NOMO-1 treated with dmso at 0.1 percent for 144 hours (cell line): ENCODE measurements at regions not wholly inside any gene's neighbourhood (a gene's known extent, or its start where the extent isn't known, plus 50 kb on each side); places are given as distances from the start of the nearest gene placed in this dataset.
A peak's percentile ranks its signal among the peaks of the same experiment; 100 is the strongest.

Experiments
- DNase-seq: peaks from one replicate; lab custom pipeline; 2025; ENCODE audit not compliant: unreplicated experiment; lab: John Stamatoyannopoulos, UW

DNA sequence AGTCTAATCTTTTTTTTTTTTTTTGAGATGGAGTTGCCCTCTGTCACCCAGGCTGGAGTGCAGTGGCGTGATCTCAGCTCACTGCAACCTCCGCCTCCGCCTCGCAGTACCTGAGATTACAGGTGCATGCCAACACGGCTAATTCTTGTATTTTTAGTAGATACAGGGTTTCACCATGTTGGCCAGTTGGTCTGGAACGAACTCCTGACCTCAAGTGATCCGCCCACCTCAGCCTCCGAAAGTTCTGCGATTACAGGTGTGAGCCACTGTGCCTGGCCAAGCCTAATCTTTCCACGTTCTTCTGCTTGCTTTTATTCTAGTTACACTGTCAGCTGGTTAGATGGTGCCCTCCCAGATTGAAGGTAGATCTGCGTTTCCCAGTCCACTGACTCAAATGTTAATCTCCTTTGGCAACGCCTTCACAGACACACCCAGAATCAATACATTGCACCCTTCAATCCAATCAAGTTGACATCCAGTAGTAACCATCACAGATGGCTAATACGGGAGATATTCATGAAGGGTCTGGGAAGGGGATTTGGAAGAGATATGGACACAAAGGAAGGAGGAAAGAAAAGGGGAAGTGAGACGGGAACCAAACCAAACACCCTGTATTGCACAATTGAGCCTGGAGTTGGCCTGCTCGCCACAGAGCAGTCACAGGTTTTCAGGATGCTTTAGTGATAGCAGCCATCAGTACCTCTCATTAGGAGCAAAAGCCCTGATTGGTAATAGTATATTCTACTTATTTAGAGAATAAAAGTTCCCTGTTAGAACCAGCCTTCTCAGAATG is 229.8 kb downstream of the PIK3C3 start:
- peak; percentile 2 for DNase-seq

DNA sequence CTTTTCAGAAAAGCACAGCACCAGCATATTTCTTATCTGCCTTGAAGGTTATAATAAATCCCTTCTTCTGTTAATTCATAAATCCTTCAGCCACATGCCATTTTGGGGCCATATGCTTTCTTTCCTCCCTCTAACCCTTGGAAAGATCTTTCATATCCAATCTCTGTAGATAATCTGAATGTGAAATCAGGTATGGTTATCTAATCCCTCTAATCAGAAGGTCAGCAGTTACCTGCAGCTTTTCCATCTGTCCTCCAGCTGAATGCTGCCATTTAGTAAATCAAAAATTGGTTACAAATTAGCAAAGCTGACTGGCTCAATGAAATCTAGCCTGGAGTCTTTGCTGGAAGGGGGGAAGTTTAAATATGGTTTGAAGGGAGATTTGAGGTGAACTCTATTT is 230.5 kb downstream of the PIK3C3 start:
- DNase-seq: no peak

DNA sequence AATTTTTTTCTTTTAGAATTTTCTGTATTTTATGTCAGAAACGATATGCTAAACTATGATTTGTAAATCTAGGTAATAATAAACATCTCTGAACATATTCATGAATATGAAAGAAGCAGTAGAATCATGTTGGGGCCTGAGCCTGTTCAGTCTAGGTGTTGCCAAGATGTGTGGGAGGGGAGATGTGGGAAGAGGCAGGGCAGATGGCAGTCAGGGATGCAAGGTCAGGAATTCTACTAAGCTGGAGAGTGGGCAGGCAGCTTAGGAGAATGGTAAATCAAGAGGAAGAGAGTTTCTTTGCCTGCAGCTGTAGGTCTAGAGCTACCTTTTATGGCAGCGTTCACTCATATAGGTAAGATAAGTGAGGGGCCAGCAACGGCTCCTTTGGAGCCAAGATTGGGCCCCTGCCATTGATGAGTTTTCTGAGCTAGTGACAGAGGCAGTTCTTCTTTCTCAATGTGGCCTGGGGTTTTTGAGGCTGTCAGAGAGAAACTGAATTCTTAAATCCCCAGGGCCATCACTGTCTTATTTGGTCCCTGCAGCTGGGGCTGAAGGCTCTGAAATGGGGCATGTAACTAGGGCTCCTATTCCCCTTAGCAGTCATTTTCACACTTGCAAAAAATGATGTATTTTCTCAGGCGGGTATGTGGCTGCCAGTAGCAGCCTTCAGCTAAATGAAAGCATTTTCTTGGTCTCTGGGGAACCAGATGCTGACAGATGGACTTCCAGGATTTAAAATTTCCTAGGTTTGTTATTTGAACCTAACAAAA is 232.8 kb downstream of the PIK3C3 start:
- DNase-seq: no peak

DNA sequence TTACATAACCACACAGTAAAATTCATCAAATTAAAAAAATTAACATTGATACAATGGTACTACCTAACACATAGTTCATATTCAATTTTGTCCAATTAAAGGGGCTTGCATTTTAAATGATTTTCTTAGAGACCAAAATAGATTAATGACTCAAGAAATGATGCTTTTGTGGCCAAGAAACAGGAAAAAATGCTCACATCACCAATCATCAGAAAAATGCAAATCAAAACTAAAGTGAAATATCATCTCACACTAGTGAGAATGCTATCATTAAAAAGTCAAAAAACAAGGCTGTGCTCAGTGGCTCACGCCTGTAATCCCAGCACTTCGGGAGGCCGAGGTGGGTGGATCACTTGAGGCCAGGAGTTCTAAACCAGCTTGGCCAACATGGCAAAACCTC is 235.6 kb downstream of the PIK3C3 start:
- DNase-seq: no peak

DNA sequence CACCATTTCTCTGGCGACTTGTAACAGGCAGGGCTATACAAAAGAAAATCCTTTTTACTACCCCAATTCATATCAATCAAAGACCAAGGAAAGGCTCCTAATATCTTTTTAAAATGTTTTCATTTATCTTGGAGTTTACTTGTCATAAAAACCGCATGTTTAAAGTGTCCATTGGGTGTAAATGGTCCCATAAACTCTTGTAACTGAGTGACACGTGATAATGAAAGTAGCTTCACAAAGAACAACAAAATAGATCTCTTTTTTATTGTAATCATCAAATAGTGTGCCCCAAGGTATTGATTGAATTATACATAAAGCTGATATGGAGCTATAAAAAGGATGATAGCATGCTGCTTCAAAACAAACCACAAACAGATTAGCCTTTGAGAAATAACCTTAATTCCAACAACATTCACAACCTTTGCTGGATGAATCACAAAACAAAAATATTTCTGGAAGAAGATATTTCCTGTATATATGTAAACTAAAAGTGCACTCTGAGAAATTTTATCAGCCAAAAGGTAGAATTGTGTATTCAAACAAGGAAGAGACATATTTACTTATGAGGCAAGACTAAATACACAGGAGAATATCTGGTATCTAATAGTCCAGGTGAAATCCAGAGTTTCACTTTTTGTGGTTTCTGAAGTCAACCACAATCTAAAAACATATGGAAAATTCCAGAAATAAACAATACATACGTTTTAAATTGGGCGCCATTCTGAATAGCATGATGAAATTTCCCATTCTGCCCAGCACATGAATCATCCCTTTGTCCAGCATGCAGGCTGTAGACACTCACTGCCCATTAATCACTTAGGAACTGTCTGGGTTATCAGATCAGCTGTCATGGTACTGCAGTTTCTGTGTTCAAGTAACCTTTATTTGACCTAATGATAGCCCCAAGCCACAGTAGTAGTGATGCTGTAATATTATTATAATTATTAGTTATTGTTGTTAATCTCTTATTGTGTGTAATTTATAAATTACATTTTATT is 237.5 kb downstream of the PIK3C3 start:
- no peak for DNase-seq

DNA sequence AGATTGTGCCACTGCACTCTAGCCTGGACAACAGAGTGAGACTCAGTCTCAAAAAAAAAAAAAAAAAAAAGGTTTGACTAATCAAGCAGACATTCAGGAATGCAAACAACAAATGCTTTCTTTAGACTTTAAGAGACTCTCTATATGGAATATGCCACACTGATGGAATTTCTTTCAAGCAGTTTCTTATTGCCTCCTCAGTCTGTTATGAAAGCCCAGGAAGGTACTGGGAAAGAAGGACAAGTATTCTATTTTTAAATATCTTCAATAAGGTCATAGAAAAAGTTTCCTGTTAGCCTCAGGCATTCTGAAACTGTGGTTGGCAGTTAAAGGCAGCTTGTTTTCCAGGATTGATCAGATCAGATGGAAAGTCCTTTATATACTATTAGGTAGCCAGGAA is 241.6 kb downstream of the PIK3C3 start:
- DNase-seq: no peak

DNA sequence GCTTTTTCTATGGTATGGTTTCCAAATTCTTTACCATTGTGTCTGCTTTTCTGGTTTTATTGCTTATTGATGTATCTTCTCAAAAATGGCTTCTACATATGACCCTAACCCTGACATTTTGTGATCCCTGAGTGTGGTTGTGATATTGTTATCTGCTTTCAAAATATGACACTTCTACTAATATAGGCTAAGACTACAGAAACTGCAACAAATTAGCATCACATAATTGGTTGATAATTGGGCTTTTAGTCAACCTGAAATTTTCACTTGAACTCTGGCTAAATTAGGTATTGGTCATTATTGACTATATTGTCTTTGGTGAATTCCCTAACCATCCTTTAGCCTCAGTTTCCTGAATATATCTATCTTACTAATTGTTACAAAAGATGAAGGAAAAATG is 246.1 kb downstream of the PIK3C3 start:
- no peak for DNase-seq

DNA sequence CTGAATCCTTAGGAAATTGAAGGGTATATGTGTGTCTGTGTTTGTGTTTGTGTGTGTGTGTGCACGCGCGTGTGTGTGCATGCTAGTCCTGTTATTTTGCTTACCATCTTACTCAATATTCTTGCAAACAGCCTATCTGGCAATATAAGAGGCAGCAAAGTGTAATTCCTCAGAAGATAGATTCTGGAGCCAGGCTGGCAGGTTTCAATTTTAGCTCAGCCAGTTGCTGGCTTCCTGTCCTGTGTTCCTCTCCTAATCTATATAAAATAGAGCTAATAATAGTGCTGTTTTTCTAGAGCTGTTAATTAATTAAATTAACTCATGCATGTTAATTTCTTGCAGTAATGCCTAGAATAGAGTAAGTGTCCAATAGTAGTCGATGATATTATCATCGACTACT is 256.2 kb downstream of the PIK3C3 start:
- no peak for DNase-seq

DNA sequence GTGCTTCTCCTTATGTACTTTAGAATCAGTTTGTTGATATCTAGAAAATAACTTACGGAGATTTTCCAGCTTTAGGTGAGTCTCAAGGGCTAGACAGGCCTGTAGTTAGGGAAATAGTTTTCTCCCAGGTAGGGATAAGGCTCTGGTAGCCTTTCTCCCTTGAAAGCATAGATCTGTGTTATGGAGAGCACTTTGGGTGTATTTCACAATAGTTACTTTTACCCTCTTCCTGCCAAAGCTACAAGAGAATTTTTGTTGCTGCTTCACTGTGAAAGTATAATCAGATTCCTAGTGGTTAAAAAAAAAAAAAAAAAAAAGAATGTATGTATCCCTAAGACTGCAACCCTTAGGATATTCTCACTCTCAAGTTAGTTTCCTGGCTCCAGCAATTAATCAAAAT is 267.5 kb downstream of the PIK3C3 start:
- DNase-seq: no peak

DNA sequence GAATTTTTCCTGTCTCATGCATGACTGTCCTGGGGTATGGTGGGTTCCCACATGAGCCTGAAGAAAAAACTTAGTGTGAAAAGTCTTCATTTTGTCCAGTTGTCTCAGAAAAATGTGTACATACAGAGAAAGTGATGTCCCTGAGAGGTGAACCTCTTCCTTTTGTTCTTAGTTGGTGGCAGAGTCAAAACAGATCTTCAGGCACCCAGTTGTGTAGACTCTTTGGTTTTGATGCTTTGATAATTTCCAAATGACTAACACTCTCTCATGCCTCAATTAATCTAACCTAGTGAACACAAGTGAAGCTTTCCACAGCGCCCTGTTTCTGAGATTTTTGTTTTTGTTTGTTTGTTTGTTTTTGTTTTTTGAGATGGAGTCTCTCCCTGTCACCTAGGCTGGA is 273.5 kb downstream of the PIK3C3 start:
- DNase-seq: no peak

DNA sequence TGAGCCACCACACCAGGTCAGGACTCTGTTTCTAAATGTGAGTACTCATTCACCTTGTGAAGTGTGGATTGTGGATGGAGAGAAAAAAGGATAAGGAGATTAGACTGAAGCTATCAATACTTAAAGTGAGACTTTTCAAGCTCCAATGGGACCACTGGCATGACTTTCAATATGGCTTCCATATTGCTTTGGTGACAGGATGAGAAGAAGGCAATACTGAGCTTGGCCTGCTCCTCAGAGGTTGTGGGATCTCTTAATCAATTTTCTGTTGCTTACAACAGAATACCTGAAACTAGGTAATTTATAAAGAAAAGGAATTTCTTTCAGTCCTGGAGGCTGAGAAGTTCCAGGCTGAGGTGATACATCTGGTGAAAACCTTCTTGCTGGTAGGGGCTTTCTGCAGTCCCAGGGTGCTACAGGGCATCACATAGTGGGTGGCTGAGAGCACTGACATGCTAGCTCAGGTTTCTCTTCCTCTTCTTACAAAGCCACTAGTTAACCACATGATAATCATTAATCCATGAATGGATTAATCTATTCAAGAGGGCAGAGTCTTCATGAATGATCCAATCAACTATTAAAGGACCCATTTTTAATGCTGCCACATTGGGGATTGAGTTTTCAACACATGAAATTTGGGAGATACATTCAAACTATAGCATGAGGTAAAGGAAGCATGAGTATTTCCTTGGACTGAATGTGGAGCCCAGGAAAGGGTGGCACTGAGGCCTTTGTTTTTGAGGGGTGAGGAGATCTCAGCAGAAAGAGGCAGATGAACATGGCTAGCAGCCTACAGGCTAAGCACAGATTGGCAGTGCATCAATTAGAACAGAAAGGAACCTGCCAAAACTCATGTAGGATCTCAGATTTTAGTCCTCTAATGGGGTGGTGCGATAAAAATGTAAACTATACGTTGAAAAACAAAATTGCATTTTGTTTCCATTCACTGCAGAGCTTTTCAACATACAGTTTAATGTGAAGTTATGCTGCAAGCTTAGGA is 274.5 kb downstream of the PIK3C3 start:
- no peak for DNase-seq

DNA sequence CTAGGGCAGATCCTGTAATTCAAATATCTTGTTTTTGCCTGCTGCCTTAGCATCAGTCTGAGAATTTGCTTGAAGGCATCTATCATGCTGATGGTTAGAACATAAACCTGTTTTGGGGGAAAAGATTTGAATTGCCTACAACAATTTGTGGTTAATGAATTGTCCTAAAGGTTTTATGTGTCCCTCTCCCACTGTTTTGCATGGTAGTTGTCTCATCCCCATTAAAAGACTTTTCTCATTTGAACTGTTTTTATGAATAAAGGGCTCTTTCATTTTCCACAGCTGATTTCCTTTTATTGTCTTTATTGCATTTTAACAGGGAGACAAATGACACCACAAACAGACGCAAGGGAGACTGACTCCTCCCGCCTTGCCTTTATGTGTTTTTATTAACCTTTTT is 275.6 kb downstream of the PIK3C3 start:
- DNase-seq: no peak

DNA sequence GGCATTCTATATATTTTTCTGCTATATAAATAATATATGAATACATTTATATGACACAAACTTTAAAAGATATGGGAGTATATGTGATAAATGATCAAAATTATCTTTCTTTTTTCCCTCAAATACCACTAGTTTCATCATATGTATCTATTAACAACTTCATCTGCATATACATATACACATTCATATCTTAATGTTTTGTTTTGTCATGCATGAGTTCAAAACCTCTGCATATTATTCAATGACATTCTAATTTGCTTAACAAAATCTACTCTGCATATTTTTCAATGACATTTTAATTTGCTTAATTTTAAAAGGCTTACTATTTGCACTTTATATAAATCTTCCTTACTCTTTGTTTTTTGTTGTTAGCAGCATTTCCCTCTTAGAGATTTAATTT is 276.2 kb downstream of the PIK3C3 start:
- no peak for DNase-seq

DNA sequence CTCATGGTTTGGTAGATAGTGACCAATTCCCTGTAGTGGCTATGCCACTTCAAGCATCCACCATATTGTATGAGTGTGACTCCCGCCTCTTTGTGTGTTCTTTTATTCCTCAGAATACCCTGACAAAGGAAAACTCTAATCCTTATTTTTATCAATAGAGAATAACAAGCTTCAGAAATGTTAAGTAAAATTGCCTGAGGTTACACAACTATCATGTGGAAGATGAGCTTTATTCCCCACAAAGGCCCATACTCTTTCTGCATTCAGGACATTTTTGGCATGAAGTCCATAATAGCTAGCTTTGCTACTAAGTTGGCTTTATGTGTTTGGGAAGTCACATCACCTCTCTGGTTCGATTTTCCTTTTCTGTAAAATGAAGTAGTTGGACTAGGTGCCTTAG is 276.8 kb downstream of the PIK3C3 start:
- no peak for DNase-seq

DNA sequence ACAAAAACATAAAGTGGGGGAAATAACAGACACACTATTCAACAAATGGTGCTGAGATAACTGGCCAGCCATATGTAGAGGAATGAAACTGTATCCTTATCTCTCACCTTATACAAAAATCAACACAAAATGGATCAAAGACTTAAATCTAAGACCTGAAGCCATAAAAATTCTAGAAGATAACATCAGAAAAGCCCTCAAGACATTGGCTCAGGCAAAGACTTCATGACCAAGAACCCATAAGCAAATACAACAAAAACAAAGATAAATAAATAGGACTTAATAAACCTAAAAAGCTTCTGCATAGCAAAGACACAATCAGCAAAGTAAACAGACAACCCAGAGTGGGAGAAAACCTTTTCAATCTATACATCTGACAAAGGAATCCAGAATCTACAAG is 278.9 kb downstream of the PIK3C3 start:
- no peak for DNase-seq

DNA sequence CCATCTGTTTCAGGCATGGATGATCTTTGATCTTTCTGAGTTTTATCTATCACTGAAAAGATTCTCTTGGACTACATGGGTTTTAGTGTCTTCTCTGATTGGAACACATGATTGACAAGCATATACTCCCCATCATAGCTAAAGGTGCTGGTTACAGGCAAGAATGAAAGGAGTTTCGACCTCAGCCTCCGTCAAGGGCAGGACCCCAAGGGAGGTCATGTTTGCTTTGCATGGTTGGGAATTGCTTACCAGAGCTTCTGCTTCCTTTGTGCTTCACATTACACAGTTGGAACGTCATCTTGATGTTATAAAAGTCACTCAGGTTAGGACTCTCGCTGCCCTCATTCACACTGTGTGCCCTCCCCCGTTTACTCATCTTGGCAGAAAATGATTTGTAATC is 287.7 kb downstream of the PIK3C3 start:
- no peak for DNase-seq

DNA sequence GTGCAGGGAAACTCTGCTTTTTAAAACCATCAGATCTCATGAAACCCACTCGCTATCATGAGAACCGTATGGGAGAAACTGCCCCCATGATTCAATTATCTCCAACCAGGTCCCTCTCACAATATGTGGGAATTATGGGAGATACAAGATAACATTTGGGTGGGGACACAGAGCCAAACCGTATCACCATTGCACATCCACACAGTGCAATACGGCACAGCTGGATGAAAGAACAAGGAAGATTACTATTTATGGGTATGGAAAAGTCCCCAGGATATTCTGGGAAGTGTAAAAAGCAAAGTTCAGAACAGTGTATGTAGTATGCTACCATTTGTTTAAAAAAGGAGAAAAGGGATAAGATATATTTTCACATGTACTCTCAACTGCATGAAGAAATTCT is 290.1 kb downstream of the PIK3C3 start:
- no peak for DNase-seq

DNA sequence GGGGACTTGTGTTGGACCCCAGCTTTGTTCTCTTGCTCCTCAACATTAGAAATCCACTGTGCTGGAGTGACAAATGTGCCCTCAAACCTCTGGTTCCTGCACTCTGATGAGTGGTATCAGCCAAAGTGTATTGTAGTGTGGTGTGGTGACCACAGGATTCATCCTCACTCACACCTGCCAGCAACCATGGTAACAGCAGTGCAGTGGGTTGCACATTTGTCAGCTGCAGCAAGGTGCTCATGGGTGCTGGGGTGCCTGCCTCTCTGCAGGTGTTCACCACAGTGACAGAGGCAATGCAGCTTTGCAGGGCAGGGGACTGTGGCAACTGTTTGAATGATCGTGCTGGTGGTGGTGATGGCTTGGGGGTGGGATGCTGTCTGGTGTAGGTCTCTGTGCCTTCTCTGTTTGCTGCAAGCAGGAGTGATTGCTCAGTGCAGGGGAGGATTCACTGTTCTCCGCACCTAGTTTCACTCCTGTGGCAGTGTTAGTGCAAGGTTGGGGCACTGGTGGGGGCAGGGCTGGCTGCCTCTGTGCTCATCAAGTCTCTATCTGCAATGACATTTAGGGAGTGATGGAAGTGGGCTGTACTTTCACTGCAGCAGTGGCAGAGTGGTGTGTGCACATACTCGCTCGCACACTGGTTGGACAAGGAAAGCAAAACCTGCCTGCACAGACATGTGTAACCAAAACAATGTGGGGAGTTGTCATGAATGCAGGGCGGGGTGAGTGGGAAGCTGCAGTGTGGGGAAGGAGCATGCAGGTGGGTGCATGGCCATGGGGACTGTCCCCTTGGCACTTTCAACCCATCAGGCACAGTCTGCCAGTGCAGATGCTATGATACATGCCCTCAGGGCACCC is 301.1 kb downstream of the PIK3C3 start:
- DNase-seq: no peak

DNA sequence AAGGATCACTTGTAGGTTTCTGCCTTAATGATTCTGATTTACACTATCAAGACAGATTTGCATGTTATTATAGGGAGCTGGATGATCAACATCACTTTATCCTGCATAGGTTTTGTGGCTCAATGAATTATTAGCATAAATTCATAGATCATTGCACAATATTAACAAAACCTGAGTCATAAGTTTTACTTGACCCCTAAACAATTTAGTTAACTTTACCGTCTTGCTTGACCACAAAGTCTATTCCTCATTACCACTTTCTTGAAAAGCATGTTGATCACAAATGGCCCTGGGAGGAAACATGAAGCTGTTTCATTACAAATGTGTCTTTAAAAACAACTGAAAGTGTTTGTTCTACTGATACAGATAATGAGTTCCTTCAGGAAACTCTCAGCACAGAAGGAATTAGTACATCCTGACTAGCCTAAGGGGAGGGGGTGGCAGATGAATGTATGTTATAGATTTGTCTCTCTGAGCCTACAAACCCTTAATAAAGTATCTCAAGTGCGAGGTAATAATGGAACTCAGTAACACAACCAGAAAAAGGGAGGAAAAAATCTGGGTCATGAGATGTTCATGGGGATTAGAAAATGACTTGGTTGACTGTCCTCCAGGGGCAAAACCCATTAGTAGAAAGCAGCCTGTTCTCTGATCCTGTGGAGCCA is 303.4 kb downstream of the PIK3C3 start:
- DNase-seq: no peak
